GM18505 (cell line): ENCODE measurements at regions not wholly inside any gene's neighbourhood (a gene's known extent, or its start where the extent isn't known, plus 50 kb on each side); places are given as distances from the start of the nearest gene placed in this dataset.
"Not testable (repeated sequence)": the region's sequence is repeated elsewhere in the genome, so short reads cannot be mapped to it uniquely, and the experiment has no call there.

Experiments
- ATAC-seq: cut with Tn5 transposase; IDR thresholded peaks from one replicate; pipeline ENCODE4 v1.9.1; 2021; ENCODE audit not compliant: unreplicated experiment
- POLR2A ChIP-seq: IDR thresholded peaks from 4 replicates; pipeline ENCODE4 v1.6.1; 2011; ENCODE audit warnings: borderline replicate concordance; ENCODE audit not compliant: insufficient read depth, insufficient read length; ENCODE audit errors: extremely low read depth

- ATAC-seq, result no peak
- TF ChIP-seq POLR2A, result no peak
Measured at GRCh38 chr2:57199663-57200062, 846.9 kb upstream of the VRK2 start.

DNA sequence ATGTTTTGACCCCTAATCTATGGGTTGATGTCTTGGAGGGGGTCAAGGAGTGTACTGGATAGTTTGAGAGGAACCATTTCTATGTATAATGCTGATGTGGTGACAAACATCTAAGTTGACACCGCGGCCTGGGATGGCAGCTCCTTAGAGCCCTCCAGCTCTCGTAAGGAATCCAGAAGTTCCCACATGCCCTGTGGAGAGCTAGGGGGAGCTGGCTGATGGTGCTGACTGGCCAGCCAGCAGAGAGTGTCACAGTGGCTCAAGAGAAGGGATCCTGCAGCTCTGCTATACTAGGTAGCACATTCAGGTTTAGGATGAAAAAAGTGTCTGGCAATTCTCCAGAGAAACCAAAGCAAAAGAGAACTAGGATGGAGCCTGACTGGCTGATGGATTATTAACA lies 842.2 kb upstream of the VRK2 start:
- ATAC-seq, result no peak
- TF ChIP-seq POLR2A, result no peak

- no peak for ATAC-seq
- no peak for TF ChIP-seq POLR2A
Measured at GRCh38 chr2:57205241-57205640, 841.4 kb upstream of the VRK2 start.

DNA sequence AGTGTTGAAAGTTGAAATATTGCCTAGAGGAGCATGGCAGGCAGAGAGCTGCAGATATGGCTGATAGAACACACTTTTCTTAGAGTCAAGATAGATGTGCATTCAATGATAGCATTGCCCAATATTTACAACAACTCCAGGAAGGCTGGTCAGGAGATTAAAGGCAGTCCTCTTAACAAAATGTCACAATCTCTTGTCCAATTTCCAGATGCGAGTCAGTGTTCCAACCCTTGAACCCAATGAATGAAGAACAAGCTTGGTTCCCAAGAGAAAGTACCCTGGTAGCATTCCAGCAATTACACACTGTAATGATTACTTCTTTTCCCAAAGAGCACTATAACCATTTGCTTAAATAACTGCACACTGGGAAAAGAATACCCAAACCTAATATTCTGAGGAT lies 839.4 kb upstream of the VRK2 start:
- no peak for TF ChIP-seq POLR2A
- ATAC-seq, result no peak

DNA sequence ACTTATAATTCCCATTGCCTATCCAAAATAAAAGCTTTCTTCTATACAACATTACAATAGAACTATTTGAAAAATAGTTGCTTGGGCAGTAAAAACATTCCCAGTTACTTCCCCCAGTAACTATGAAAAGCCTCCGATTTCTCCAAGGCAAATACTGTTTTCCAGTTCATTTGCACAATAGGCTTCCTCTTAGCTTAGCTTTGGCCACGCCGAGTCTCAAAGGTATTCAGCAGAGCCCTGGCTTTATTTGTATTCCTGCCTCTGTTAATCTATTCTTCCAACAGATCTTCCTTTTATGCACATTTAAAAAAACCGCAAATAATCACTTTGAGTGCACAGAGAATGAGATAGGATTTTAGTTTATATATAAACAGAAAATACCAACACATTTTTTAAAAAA lies 836.8 kb upstream of the VRK2 start:
- no peak for TF ChIP-seq POLR2A
- ATAC-seq, result no peak

DNA sequence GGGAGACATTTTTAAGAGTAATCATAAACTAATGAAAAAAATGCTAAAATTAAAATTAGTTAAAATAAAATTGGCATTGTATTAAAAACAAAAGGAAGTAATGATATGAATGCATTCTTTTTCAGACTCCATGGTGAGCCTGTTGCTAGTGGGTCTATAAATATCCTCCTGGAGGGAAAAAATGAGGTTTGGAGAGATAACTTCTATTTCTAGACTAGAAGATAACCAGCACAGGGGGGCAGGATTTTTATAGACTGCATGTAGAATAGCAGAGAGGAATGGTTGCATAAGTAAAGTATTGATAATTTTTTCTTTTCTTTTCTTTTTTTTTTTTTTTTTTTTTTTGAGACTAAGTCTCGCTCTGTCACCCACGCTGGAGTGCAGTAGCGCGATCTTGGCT lies 835.8 kb upstream of the VRK2 start:
- no peak for ATAC-seq
- TF ChIP-seq POLR2A, result no peak

DNA sequence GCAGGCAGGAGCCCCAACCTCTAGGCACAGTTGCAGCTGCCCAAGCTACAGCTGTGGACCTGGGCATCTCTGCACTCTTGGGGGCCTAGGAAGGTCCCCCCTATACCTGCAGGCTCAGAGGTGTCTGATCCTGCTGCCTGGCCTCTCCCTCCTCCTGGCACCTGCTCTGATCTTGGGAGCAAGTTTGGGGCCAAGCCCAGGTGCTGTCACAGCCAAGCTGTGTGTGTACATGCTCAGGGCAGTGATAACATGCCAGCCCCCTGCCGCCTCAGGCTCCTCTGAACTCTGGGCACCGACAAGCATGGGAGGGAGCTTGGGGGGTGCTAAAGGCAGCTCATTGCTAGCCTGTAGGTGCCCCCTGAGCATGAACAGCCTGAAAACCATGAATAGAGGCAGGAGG lies 829.6 kb upstream of the VRK2 start:
- ATAC-seq, result no peak
- no peak for TF ChIP-seq POLR2A

GRCh38 chr2:57218206-57218605 lies 828.4 kb upstream of the VRK2 start:
- no peak for TF ChIP-seq POLR2A
- ATAC-seq, result no peak

GRCh38 chr2:57229706-57230105 lies 816.9 kb upstream of the VRK2 start:
- ATAC-seq, result not testable (repeated sequence)

DNA sequence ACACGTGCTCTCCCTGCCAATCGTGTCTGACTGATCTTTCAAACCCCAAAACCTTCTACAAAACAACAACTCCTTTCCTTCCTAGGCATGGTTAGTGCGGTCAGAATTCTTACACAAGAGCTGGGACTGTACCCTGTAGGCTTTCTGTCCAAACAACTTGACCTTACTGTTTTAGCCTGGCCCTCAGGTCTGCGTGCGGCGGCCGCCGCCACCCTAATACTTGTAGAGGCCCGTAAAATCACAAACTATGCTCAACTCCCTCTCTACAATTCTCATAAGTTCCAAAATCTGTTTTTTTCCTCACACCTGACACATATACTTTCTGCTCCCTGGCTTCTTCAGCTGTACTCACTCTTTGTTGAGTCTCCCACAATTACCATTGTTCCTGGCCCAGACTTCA lies 814.3 kb upstream of the VRK2 start:
- not testable (repeated sequence) for ATAC-seq

DNA sequence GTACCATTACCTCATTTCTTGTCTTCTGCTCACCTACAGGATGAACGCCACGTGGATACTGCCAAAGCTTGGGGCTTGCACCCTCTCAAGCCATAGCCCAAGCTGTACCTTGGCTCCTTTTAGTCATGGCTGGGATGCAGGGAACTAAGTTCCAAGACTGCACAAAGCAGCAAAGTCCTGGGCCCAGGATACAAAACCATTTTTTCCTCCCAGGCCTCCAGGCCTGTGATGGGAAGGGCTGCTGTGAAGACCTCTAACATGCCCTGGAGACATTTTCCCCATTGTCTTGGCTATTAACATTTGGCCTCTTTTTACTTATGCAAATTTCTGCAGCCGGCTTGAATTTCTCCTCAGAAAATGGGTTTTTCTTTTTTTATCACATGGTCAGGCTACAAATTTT lies 795.1 kb upstream of the VRK2 start:
- ATAC-seq, result not testable (repeated sequence)

DNA sequence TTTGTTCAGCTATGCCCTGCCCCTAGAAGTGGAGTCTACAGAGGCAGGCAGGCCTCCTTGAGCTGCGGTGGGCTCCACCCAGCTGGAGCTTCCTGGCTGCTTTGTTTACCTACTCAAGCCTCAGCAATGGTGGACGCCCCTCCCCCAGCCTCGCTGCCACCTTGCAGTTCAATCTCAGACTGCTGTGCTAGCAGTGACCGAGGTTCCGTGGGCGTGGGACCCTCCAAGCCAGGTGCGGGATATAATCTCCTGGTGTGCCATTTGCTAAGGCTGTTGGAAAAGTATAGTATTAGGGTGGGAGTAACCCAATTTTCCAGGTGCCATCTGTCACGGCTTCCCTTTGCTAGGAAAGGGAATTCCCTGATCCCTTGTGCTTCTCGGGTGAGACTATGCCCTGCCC lies 770.2 kb upstream of the VRK2 start:
- ATAC-seq, result not testable (repeated sequence)

- no peak for TF ChIP-seq POLR2A
- no peak for ATAC-seq
Measured at GRCh38 chr2:57278451-57278850, 768.2 kb upstream of the VRK2 start.

DNA sequence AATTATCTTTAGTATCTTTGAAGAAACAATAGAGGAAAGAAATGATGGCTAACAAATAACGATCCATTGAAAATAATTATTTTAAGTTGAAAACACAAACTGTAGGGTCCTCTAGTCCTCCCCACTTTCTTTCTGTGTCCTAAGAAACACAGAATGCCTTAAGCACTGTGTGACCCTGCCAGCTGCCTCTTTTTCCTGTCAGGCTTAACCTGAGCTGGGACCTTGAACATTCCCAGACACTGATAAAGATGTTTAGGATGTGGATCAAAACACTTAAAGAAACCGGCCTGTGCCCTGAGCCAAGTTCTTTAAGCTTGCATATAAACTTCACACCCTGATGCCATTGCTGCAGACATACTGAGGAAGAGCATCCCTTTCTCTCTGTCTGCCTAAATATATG lies 755.4 kb upstream of the VRK2 start:
- no peak for ATAC-seq
- no peak for TF ChIP-seq POLR2A

- TF ChIP-seq POLR2A, result no peak
- ATAC-seq, result no peak
Measured at GRCh38 chr2:57296795-57297517, 749.6 kb upstream of the VRK2 start.
